NOMO-1 (cell line): ENCODE measurements at regions not wholly inside any gene's neighbourhood (a gene's known extent, or its start where the extent isn't known, plus 50 kb on each side); places are given as distances from the start of the nearest gene placed in this dataset.

Experiments used
- DNase-seq, 2 experiments: peaks; one replicate each; lab custom pipeline; 2025; ENCODE audit not compliant: unreplicated experiment in 2 of 2; lab: John Stamatoyannopoulos, UW

GRCh38 chr5:73375191-73375545, 73.4 kb downstream of the FOXD1 start:
- DNase-seq: no peak

- DNase-seq: no peak
These were observed 73.9 kb downstream of the FOXD1 start for GRCh38 chr5:73374520-73375190.

- DNase-seq: no peak
These were observed 74.6 kb downstream of the FOXD1 start for GRCh38 chr5:73373814-73374510.

GRCh38 chr5:73370640-73371583, 77.7 kb downstream of the FOXD1 start:
- no peak for DNase-seq

- no peak for DNase-seq
These were observed 78.5 kb downstream of the FOXD1 start for GRCh38 chr5:73370095-73370494.

- DNase-seq: no peak
These were observed 79.3 kb downstream of the FOXD1 start for GRCh38 chr5:73369278-73369677.

- DNase-seq: no peak
These were observed 80.9 kb downstream of the FOXD1 start for GRCh38 chr5:73367650-73368049.

GRCh38 chr5:73365990-73366667, 82.4 kb downstream of the FOXD1 start:
- DNase-seq: no peak

- no peak for DNase-seq
These were observed 83.2 kb downstream of the FOXD1 start for GRCh38 chr5:73365301-73365853.

- DNase-seq: peak; percentile 9 to 47
These were observed 84.5 kb downstream of the FOXD1 start for GRCh38 chr5:73363911-73364730.

GRCh38 chr5:73359395-73359794, 89.2 kb downstream of the FOXD1 start:
- DNase-seq: no peak

GRCh38 chr5:73358366-73358765, 90.2 kb downstream of the FOXD1 start:
- no peak for DNase-seq

- DNase-seq: no peak
These were observed 91.0 kb downstream of the FOXD1 start for GRCh38 chr5:73357576-73357975.

- DNase-seq: no peak
These were observed 93.5 kb downstream of the FOXD1 start for GRCh38 chr5:73355108-73355507.

GRCh38 chr5:73354406-73354805, 94.2 kb downstream of the FOXD1 start:
- no peak for DNase-seq

- peak in 1 of 2 experiments; percentile 4 for DNase-seq
These were observed 95.8 kb downstream of the FOXD1 start for GRCh38 chr5:73352649-73353230.

GRCh38 chr5:73352243-73352642, 96.3 kb downstream of the FOXD1 start:
- DNase-seq: no peak

- no peak for DNase-seq
These were observed 97.0 kb downstream of the FOXD1 start for GRCh38 chr5:73351593-73351992.

- DNase-seq: no peak
These were observed 101.6 kb downstream of the FOXD1 start for GRCh38 chr5:73346878-73347408.
